ENCODE measurements at regions not wholly inside any gene's neighbourhood (a gene's known extent, or its start where the extent isn't known, plus 50 kb on each side); places are given as distances from the start of the nearest gene placed in this dataset.

GRCh38 chr2:8234253-8234652 lies 447.6 kb upstream of the ID2 start:
- peaks cover 11 to 17% (median 13%) of the 10 kb centered on the region in 3 donors for H3K4me1 ChIP-seq (ENCODE audit: control insufficient read depth in 3 of 3, insufficient read depth in 3 of 3, low read length in 3 of 3)
- no peak overlapping the region for H3K27ac ChIP-seq (ENCODE audit: low read depth, low read length)
- H3K27me3 ChIP-seq (ENCODE audit: control insufficient read depth in 3 of 3, insufficient read depth in 3 of 3, low read length in 3 of 3): no peaks in the 10 kb centered on the region
- no peaks in the 10 kb centered on the region for H3K9me3 ChIP-seq (ENCODE audit: control insufficient read depth in 3 of 3, low read length in 3 of 3)
- no peak overlapping the region for H3K9ac ChIP-seq (ENCODE audit: low read depth in 1 of 3, low read length in 3 of 3)
- no peak overlapping the region for H3K4me3 ChIP-seq (ENCODE audit: low read length in 3 of 3)
- H3K36me3 ChIP-seq (ENCODE audit: control insufficient read depth in 3 of 3, insufficient read depth in 3 of 3, low read length in 3 of 3): no peaks in the 10 kb centered on the region

- Histone ChIP-seq H3K9ac (ENCODE audit: low read depth in 1 of 3, low read length in 3 of 3) (no peak overlapping the region), H3K36me3 (ENCODE audit: control insufficient read depth in 3 of 3, insufficient read depth in 3 of 3, low read length in 3 of 3) (no peaks in the 10 kb centered on the region), H3K27me3 (ENCODE audit: control insufficient read depth in 3 of 3, insufficient read depth in 3 of 3, low read length in 3 of 3) (no peaks in the 10 kb centered on the region), H3K9me3 (ENCODE audit: control insufficient read depth in 3 of 3, low read length in 3 of 3) (no peaks in the 10 kb centered on the region), H3K4me1 (ENCODE audit: control insufficient read depth in 3 of 3, insufficient read depth in 3 of 3, low read length in 3 of 3) (peaks cover 11 to 13% (median 13%) of the 10 kb centered on the region in 3 donors), H3K4me3 (ENCODE audit: low read length in 3 of 3) (peak overlapping the region in 1 of 3 donors; percentile 44), H3K27ac (ENCODE audit: low read depth, low read length) (no peak overlapping the region)
Measured at GRCh38 chr2:8234757-8235374, 447.0 kb upstream of the ID2 start.

DNA sequence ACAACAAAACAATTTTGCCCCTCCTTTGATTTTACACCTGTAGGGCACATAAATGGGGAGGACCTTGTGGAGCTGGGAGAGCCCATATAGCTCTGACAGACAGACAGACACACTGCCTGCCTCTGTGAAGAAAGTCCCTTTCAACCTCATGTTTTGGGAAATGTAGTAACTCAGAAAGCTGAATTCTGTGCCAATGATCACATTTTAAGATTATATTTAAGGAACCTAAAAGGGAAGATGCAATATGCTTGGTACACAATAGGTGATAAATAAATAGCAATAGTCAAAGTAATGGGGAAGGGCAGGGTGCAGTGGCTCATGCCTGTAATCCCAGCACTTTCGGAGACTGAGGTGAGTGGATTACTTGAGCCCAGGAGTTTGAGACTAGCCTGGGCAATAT lies 446.4 kb upstream of the ID2 start:
- Histone ChIP-seq H3K27ac (ENCODE audit: low read depth, low read length) (no peak overlapping the region), H3K4me1 (ENCODE audit: control insufficient read depth in 3 of 3, insufficient read depth in 3 of 3, low read length in 3 of 3) (peaks cover 11 to 13% (median 13%) of the 10 kb centered on the region in 3 donors), H3K36me3 (ENCODE audit: control insufficient read depth in 3 of 3, insufficient read depth in 3 of 3, low read length in 3 of 3) (no peaks in the 10 kb centered on the region), H3K27me3 (ENCODE audit: control insufficient read depth in 3 of 3, insufficient read depth in 3 of 3, low read length in 3 of 3) (no peaks in the 10 kb centered on the region), H3K4me3 (ENCODE audit: low read length in 3 of 3) (no peak overlapping the region), H3K9ac (ENCODE audit: low read depth in 1 of 3, low read length in 3 of 3) (no peak overlapping the region), H3K9me3 (ENCODE audit: control insufficient read depth in 3 of 3, low read length in 3 of 3) (no peaks in the 10 kb centered on the region)

- H3K4me1 ChIP-seq (ENCODE audit: control insufficient read depth in 3 of 3, insufficient read depth in 3 of 3, low read length in 3 of 3): peaks cover 11 to 13% (median 13%) of the 10 kb centered on the region in 3 donors
- H3K9ac ChIP-seq (ENCODE audit: low read depth in 1 of 3, low read length in 3 of 3): no peak overlapping the region
- H3K36me3 ChIP-seq (ENCODE audit: control insufficient read depth in 3 of 3, insufficient read depth in 3 of 3, low read length in 3 of 3): no peaks in the 10 kb centered on the region
- H3K27me3 ChIP-seq (ENCODE audit: control insufficient read depth in 3 of 3, insufficient read depth in 3 of 3, low read length in 3 of 3): no peaks in the 10 kb centered on the region
- H3K9me3 ChIP-seq (ENCODE audit: control insufficient read depth in 3 of 3, low read length in 3 of 3): no peaks in the 10 kb centered on the region
- H3K27ac ChIP-seq (ENCODE audit: low read depth, low read length): no peak overlapping the region
- H3K4me3 ChIP-seq (ENCODE audit: low read length in 3 of 3): no peak overlapping the region
Measured at GRCh38 chr2:8236391-8236790, 445.5 kb upstream of the ID2 start.

DNA sequence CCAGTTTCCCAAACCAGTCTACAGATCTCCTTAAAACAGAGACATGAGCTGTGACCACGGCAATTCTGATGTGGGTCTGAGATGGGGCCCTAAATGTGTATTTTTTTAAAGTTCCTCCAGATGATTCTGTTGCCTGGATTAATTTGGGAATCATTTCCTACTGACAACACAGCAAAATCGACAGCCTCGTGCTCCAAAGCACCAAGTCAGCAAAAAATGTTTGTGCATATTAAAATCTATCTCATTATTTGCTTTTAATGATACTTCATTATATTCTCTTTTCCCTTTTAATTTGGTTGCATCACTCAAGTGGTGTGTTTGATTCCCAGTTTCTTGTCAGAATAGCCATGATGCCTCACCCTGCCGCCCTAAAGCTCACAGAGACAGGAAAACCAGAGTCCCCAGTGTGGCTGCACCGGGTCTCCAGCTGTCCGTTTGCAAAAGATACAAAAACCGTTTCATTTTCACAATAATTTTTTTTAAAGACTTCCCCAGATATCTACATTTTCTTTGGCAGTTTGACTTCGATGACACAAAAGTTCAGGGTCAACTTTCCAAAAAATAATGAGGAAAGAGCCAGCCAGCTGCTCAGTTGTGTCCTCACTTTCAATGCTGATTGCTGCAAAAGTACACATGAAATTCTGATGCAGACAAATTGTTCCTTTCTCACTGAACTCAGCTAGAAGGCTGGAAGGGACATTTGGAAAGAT lies 443.2 kb upstream of the ID2 start:
- Histone ChIP-seq H3K27ac (ENCODE audit: low read depth, low read length) (no peak overlapping the region), H3K4me3 (ENCODE audit: low read length in 3 of 3) (no peak overlapping the region), H3K9me3 (ENCODE audit: control insufficient read depth in 3 of 3, low read length in 3 of 3) (peaks cover 0 to 4% (median 0%) of the 10 kb centered on the region in 3 donors), H3K27me3 (ENCODE audit: control insufficient read depth in 3 of 3, insufficient read depth in 3 of 3, low read length in 3 of 3) (no peaks in the 10 kb centered on the region), H3K36me3 (ENCODE audit: control insufficient read depth in 3 of 3, insufficient read depth in 3 of 3, low read length in 3 of 3) (no peaks in the 10 kb centered on the region), H3K9ac (ENCODE audit: low read depth in 1 of 3, low read length in 3 of 3) (no peak overlapping the region), H3K4me1 (ENCODE audit: control insufficient read depth in 3 of 3, insufficient read depth in 3 of 3, low read length in 3 of 3) (peaks cover 11 to 13% (median 13%) of the 10 kb centered on the region in 3 donors)

DNA sequence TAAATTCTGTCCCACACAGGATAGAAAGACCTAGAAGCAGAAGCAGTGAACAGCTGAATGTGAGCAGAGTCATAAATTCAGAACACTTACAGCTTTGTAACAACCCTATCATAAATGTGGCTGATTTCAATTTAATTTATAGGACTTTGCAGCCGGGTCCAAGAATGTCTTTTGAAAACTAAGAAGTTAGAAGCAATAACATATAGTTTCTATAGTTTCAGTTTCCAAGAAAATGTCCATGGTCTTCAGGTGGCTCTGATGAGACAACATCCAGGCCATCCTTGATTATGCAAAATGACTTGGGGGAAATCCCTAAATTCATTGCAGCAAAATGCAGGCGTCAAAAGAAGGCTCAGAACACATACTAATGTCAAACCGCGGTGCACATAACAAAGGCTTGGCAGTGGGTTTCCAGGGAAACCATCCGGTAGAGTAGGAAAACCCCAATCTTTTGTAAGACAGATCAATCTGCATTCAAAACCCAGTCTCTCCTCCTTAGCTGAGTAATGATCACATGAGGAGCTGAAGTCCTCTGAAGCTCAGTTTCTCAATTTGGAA lies 442.2 kb upstream of the ID2 start:
- H3K9ac ChIP-seq (ENCODE audit: low read depth in 1 of 3, low read length in 3 of 3): no peak overlapping the region
- no peaks in the 10 kb centered on the region for H3K27me3 ChIP-seq (ENCODE audit: control insufficient read depth in 3 of 3, insufficient read depth in 3 of 3, low read length in 3 of 3)
- H3K27ac ChIP-seq (ENCODE audit: low read depth, low read length): no peak overlapping the region
- H3K4me1 ChIP-seq (ENCODE audit: control insufficient read depth in 3 of 3, insufficient read depth in 3 of 3, low read length in 3 of 3): peaks cover 7 to 9% (median 9%) of the 10 kb centered on the region in 3 donors
- H3K9me3 ChIP-seq (ENCODE audit: control insufficient read depth in 3 of 3, low read length in 3 of 3): peaks cover 0 to 4% (median 0%) of the 10 kb centered on the region in 3 donors
- no peak overlapping the region for H3K4me3 ChIP-seq (ENCODE audit: low read length in 3 of 3)
- H3K36me3 ChIP-seq (ENCODE audit: control insufficient read depth in 3 of 3, insufficient read depth in 3 of 3, low read length in 3 of 3): no peaks in the 10 kb centered on the region

DNA sequence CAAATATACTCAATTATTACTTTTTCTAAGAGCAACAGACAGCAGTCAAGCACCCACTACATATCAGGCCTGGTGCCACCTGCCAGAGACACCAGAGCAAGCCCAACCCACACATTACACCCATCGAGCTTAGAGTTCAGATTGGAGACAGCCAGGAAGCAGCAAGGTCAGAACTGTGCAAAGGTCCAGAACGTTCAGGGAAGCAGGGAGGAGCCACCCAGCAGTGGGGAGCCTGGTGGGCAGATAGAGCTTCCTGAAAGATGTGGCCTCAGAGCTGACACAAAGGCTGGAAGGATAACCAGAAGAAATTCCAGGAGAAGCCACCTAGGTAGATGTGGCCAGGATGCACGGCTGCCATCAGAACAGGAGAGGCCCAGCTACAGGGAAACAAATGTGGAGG lies 440.5 kb upstream of the ID2 start:
- no peak overlapping the region for H3K4me3 ChIP-seq (ENCODE audit: low read length in 3 of 3)
- peaks cover 0 to 4% (median 0%) of the 10 kb centered on the region in 3 donors for H3K9me3 ChIP-seq (ENCODE audit: control insufficient read depth in 3 of 3, low read length in 3 of 3)
- H3K36me3 ChIP-seq (ENCODE audit: control insufficient read depth in 3 of 3, insufficient read depth in 3 of 3, low read length in 3 of 3): no peaks in the 10 kb centered on the region
- H3K9ac ChIP-seq (ENCODE audit: low read depth in 1 of 3, low read length in 3 of 3): no peak overlapping the region
- H3K27ac ChIP-seq (ENCODE audit: low read depth, low read length): no peak overlapping the region
- H3K27me3 ChIP-seq (ENCODE audit: control insufficient read depth in 3 of 3, insufficient read depth in 3 of 3, low read length in 3 of 3): no peaks in the 10 kb centered on the region
- no peaks in the 10 kb centered on the region for H3K4me1 ChIP-seq (ENCODE audit: control insufficient read depth in 3 of 3, insufficient read depth in 3 of 3, low read length in 3 of 3)

DNA sequence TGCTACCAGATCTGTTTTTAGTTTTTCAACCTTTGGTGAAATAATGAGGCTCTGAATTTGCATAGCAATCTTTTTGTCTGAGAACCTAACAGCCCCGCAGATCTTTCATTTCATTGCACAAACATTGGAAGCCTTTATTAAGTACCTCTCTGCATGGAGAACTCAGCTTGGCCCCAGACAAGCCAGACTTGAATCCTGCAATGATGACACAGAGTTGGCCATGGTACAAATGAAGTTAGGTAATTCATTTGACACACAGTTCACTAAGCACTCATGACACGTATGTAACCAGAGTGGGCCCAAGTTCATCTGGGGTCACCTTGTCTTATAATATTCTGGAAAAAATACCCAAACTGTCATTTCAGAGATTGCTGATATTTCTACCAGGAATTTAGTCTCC lies 439.1 kb upstream of the ID2 start:
- peaks cover 0 to 4% (median 4%) of the 10 kb centered on the region in 3 donors for H3K4me1 ChIP-seq (ENCODE audit: control insufficient read depth in 3 of 3, insufficient read depth in 3 of 3, low read length in 3 of 3)
- H3K4me3 ChIP-seq (ENCODE audit: low read length in 3 of 3): no peak overlapping the region
- H3K9me3 ChIP-seq (ENCODE audit: control insufficient read depth in 3 of 3, low read length in 3 of 3): peaks cover 0 to 4% (median 0%) of the 10 kb centered on the region in 3 donors
- no peaks in the 10 kb centered on the region for H3K27me3 ChIP-seq (ENCODE audit: control insufficient read depth in 3 of 3, insufficient read depth in 3 of 3, low read length in 3 of 3)
- no peak overlapping the region for H3K27ac ChIP-seq (ENCODE audit: low read depth, low read length)
- no peak overlapping the region for H3K9ac ChIP-seq (ENCODE audit: low read depth in 1 of 3, low read length in 3 of 3)
- H3K36me3 ChIP-seq (ENCODE audit: control insufficient read depth in 3 of 3, insufficient read depth in 3 of 3, low read length in 3 of 3): no peaks in the 10 kb centered on the region

GRCh38 chr2:8243748-8244400 lies 438.0 kb upstream of the ID2 start:
- Histone ChIP-seq H3K9me3 (ENCODE audit: control insufficient read depth in 3 of 3, low read length in 3 of 3) (peaks cover 0 to 4% (median 0%) of the 10 kb centered on the region in 3 donors), H3K4me1 (ENCODE audit: control insufficient read depth in 3 of 3, insufficient read depth in 3 of 3, low read length in 3 of 3) (peaks cover 4 to 12% (median 8%) of the 10 kb centered on the region in 3 donors), H3K27me3 (ENCODE audit: control insufficient read depth in 3 of 3, insufficient read depth in 3 of 3, low read length in 3 of 3) (no peaks in the 10 kb centered on the region), H3K27ac (ENCODE audit: low read depth, low read length) (no peak overlapping the region), H3K4me3 (ENCODE audit: low read length in 3 of 3) (no peak overlapping the region), H3K36me3 (ENCODE audit: control insufficient read depth in 3 of 3, insufficient read depth in 3 of 3, low read length in 3 of 3) (no peaks in the 10 kb centered on the region), H3K9ac (ENCODE audit: low read depth in 1 of 3, low read length in 3 of 3) (no peak overlapping the region)

GRCh38 chr2:8244639-8245038 lies 437.2 kb upstream of the ID2 start:
- Histone ChIP-seq H3K27me3 (ENCODE audit: control insufficient read depth in 3 of 3, insufficient read depth in 3 of 3, low read length in 3 of 3) (no peaks in the 10 kb centered on the region), H3K9ac (ENCODE audit: low read depth in 1 of 3, low read length in 3 of 3) (no peak overlapping the region), H3K36me3 (ENCODE audit: control insufficient read depth in 3 of 3, insufficient read depth in 3 of 3, low read length in 3 of 3) (no peaks in the 10 kb centered on the region), H3K9me3 (ENCODE audit: control insufficient read depth in 3 of 3, low read length in 3 of 3) (peaks cover 0 to 4% (median 0%) of the 10 kb centered on the region in 3 donors), H3K4me3 (ENCODE audit: low read length in 3 of 3) (no peak overlapping the region), H3K27ac (ENCODE audit: low read depth, low read length) (no peak overlapping the region), H3K4me1 (ENCODE audit: control insufficient read depth in 3 of 3, insufficient read depth in 3 of 3, low read length in 3 of 3) (peaks cover 10 to 13% (median 12%) of the 10 kb centered on the region in 3 donors)
